Astrocyte (in vitro differentiated cells and primary cell): ENCODE measurements at regions not wholly inside any gene's neighbourhood (a gene's known extent, or its start where the extent isn't known, plus 50 kb on each side); places are given as distances from the start of the nearest gene placed in this dataset.

Source experiments
- CTCF ChIP-seq: IDR thresholded peaks from 2 replicates; pipeline ENCODE4 v1.5.1; 2011; ENCODE audit warnings: low read depth, mild to moderate bottlenecking, inconsistent platforms, low read length, moderate library complexity; ENCODE audit not compliant: insufficient read depth
- EZH2 ChIP-seq: IDR thresholded peaks from 2 replicates; pipeline ENCODE4 v1.6.1; 2012; ENCODE audit warnings: mild to moderate bottlenecking, low read length, inconsistent platforms; ENCODE audit not compliant: insufficient read depth

- no peak for TF ChIP-seq CTCF
- TF ChIP-seq EZH2 = no peak
Observed at GRCh38 chr4:71648923-71649322, 135.0 kb downstream of the GC start.
